Astrocyte of the cerebellum (primary cell): ENCODE measurements at regions not wholly inside any gene's neighbourhood (a gene's known extent, or its start where the extent isn't known, plus 50 kb on each side); places are given as distances from the start of the nearest gene placed in this dataset.

Experiments used
- DNase-seq: peaks from one replicate; pipeline ENCODE4 v3.0.0-alpha.2; 2011; ENCODE audit warnings: low read depth
- H3K4me3 ChIP-seq: 2 replicates; pipeline ENCODE4 v1.5.1; 2011; ENCODE audit warnings: mild to moderate bottlenecking, low read depth, low read length, moderate library complexity
- CTCF ChIP-seq: IDR thresholded peaks from 2 replicates; pipeline ENCODE4 v1.5.1; 2012; ENCODE audit warnings: low read length, low read depth, moderate library complexity, mild to moderate bottlenecking; ENCODE audit errors: missing control alignments
- in situ Hi-C: cut with HindIII; loops from 2 replicates; pipeline ENCODE4 v1.10.0; 2017; ENCODE audit warnings: low sequenced_read_pairs

GRCh38 chr3:177811112-177811511, 613.8 kb upstream of the TBL1XR1 start:
- DNase-seq, result no peak
- no peak overlapping the region for H3K4me3 ChIP-seq
- in situ Hi-C loops, result no loop called here
- no peak for TF ChIP-seq CTCF

DNA sequence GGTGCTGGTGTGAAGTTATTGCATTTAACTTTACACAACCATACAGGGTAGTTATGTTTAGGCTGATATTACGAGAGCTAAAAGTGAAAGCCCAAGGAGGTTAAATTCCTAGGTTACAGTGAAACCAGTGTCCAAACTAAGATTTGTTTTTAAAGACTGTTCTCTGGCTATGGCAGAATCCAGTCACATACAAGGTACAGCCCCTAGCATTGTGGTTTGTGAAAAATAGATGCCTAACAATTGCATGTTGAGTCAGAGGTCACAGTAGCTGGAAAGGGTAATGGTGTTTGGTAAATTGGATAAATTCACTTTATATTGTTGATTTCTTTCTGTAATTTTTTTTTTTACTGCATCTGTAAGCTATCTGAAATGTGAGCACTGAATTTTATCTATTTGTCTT, 614.6 kb upstream of the TBL1XR1 start:
- in situ Hi-C loops, result no loop called here
- no peak for TF ChIP-seq CTCF
- no peak overlapping the region for H3K4me3 ChIP-seq
- DNase-seq, result no peak

- in situ Hi-C loops, result no loop called here
- no peak overlapping the region for H3K4me3 ChIP-seq
- TF ChIP-seq CTCF, result no peak
- DNase-seq, result no peak
Measured at GRCh38 chr3:177812492-177812891, 615.2 kb upstream of the TBL1XR1 start.

DNA sequence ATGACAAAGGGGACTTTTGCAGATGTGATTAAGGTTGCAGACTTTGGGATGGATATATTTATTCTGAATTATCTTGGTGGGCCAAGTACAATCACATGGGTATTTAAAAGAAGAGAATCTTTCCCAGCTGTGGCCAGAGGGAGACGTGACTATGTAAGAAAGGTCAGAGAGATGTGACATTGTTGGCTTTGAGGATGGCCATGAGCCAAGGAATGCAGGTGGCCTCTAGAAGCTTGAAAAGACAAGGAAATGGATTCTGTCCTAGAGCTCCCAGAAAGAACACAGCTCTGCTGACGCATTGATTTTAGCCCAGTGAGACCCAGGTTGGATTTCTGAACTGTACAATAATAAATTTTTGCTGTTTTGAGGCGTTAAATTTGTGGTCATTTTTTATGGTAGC, 616.0 kb upstream of the TBL1XR1 start:
- no peak overlapping the region for H3K4me3 ChIP-seq
- no peak for DNase-seq
- in situ Hi-C loops, result no loop called here
- TF ChIP-seq CTCF, result no peak

- peak; percentile 86 for DNase-seq
- peak; percentile 35 for TF ChIP-seq CTCF
Measured at GRCh38 chr3:177816667-177817208, 619.5 kb upstream of the TBL1XR1 start.

GRCh38 chr3:177817751-177818150, 620.5 kb upstream of the TBL1XR1 start:
- in situ Hi-C loops, result no loop called here
- DNase-seq, result no peak
- no peak overlapping the region for H3K4me3 ChIP-seq
- TF ChIP-seq CTCF, result no peak

More at GRCh38 chr3:177816667-177817208, 619.5 kb upstream of the TBL1XR1 start:
- H3K4me3 ChIP-seq, result no peak overlapping the region
- in situ Hi-C loops, result no loop called here
